ENCODE measurements at regions not wholly inside any gene's neighbourhood (a gene's known extent, or its start where the extent isn't known, plus 50 kb on each side); places are given as distances from the start of the nearest gene placed in this dataset.
"Not testable (repeated sequence)": the region's sequence is repeated elsewhere in the genome, so short reads cannot be mapped to it uniquely, and the experiment has no call there.

DNA sequence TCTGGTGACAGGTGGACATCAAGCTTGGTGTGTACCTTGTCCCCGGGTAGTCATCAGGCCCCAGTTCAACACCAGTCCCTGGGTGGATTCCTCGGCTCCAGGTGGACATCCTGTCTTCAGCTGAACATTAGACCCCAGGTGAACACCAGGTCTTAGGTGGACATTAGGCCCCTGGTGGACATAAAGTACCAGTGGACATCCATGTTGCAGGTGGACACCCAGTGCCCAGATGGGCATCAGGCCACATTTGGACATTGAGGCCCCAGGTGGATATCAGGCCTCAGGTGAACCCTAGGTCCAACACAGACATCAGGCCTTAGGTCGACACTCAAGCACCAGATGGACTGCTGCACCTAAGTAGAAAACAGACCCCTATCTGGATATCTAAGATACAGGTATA is 195.6 kb downstream of the POTEG start:
- not testable (repeated sequence) for DNase-seq (ENCODE audit: low spot score); ATAC-seq

DNA sequence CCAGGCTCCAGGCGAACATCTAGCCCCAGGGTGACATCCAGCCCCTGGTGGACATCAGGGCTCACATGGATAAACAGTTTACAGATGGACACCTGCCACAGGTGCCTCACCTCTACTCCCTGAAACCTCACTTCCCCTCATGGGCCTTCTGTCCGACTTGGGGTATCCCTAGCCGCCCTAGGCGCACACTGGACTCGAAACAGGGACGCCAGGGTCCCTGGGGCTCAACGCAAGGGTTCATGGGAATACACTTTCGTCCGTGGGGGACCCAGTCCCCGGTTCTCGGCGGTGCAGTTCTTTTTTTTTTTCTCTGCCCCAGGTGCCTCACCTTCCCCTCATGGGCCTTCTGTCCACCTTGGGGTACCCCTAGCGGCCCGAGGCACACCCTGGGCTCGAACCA is 194.2 kb downstream of the POTEG start:
- ATAC-seq; DNase-seq (ENCODE audit: low spot score): not testable (repeated sequence)

DNA sequence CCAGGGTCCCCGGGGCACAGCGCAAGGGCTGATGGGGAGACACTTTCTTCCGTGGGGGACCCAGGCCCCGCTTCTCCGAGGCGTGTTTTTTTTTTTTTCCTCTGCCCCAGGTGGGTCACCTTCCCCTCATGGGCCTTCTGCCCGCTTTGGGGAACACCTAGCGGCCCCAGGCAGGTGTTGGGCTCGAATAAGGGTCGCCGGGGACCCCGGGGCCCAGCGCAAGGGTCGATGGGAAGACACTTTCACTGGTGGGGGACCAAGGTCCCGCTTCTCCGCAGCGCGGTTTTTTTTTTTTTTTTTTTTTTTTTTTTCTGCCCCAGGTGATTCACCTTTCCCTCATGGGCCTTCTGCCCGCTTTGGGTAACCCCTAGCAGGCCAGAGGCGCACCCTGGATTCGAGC is 193.8 kb downstream of the POTEG start:
- not testable (repeated sequence) for DNase-seq (ENCODE audit: low spot score); ATAC-seq

DNA sequence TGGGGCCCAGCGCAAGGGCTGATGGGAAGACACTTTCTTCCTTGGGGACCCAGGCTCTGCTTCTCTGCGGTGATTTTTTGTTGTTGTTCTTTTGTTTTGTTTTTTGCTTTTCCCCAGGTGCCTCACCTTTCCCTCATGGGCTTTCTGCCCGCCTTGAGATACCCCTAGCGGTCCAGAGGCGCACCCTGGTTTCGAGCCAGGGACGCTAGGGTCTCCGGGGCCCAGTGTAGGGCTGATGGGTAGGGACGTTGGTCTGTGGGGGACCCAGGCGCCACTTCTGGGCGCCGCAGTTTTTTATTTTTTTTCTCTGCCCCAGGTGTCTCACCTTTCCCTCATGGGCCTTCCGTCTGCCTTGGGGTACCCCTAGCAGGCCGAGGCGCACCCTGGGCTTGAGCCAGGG is 192.7 kb downstream of the POTEG start:
- not testable (repeated sequence) for ATAC-seq; DNase-seq (ENCODE audit: low spot score)

DNA sequence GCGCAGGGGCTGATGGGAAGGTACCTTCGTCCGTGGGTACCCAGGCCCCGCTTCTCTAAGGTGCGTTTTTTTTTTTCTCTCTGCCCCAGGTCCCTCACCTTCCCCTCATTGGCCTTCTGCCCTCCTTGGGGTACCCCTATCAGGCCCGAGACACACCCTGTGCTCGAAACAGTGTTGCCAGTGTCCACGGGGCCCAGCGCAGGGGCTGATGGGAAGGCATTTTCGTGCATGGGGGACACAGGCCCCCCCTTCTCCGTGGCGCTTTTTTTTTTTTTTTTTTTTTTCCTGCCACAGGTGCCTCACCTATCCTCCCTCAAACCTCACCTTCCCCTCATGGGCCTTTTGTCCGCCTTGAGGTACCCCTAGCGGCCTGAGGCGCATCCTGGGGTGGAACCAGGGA is 191.6 kb downstream of the POTEG start:
- not testable (repeated sequence) for DNase-seq (ENCODE audit: low spot score); ATAC-seq

DNA sequence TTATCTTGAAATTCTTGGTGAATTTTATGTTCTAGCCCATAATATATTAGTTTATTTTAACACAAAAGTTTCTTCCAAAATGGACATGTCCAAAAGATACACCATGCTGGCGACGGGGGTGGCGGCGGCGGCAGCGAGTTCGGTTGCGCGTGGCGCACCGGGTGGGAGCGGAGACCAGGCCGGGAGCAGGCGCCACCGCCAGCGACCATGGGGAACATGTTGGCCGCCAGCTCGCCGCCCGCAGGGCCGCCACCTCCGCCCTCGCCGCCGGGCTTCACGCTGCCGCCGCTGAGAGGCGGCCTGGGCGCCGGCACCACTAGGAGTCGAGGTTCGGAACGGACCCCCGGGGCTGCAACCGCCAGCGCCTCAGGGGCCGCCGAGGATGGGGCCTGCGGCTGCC is 167.2 kb downstream of the POTEG start:
- DNase-seq (ENCODE audit: low spot score); ATAC-seq: not testable (repeated sequence)

DNA sequence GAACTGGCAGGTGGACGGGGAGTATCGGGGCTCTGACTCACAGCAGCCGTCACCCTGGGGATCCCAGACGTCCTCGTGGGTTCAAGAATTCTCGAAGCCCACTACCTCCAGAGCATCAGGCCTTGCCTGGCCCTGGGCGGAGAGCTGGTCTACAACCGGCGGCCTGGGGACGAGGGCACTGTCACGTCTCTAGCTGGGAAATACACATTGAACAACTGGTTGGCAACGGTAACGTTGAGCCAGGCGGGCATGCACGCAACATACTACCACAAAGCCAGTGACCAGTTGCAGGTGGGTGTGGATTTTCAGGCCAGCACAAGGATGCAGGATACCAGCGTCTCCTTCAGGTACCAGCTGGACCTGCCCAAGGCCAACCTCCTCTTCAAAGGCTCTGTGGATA is 166.5 kb downstream of the POTEG start:
- not testable (repeated sequence) for ATAC-seq
- peak; percentile 49 for DNase-seq (ENCODE audit: low spot score)

DNA sequence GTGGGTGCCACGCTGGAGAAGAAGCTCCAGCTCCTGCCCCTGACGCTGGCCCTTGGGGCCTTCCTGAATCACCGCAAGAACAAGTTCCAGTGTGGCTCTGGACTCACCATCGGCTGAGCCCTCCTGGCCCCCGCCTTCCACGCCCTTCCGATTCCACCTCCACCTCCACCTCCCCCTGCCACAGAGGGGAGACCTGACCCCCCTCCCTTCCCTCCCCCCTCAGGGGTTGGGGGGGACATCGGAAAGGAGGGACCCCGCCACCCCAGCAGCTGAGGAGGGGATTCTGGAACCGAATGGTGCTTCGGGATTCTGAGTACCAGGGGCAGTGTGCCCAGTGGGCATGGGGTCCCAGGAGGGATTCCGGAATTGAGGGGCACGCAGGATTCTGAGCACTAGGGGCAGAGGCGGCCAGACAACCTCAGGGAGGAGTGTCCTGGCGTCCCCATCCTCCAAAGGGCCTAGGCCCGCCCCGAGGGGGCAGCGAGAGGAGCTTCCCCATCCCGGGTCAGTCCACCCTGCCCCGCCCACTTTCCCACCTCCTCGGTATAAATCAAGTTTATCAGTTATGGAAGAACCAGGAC is 166.0 kb downstream of the POTEG start:
- ATAC-seq; DNase-seq (ENCODE audit: low spot score): not testable (repeated sequence)

DNA sequence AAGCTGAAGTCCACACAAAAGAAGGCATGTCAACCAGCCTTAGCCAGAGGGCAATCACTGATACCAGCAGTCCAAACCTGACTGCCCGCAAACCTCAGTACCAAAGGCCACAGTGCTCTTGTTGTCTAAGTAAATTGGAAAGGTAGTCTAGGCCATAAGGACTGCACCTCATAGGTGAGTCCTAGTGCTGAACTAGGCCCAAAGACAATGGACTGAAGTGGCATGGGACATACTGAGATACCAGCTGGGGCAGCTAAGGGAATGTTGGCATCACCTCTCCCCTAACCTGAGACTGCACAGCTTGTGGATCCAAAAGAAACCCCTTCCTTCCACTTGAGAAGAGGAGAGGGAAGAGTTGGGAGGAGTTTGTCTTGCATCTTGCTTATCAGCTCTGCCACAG is 161.9 kb downstream of the POTEG start:
- ATAC-seq; DNase-seq (ENCODE audit: low spot score): not testable (repeated sequence)

DNA sequence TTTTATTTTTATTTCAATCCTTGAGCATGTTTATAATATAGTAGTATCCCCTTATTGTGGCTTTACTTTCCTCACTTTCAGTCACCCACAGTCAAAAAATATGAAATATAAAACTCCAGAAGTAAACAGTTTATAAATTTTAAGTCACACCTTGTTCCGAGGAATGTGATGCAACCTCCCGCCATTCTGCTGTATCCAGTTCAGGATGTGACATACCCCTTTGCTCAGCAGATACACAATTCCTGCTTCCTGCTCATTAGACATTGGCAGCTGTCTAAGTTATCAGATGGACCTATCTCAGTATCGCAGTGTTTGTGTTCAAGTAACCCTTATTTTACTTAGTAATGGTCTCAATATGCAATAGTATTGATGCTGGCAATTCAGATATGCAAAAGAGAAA is 144.5 kb downstream of the POTEG start:
- not testable (repeated sequence) for DNase-seq (ENCODE audit: low spot score); ATAC-seq

DNA sequence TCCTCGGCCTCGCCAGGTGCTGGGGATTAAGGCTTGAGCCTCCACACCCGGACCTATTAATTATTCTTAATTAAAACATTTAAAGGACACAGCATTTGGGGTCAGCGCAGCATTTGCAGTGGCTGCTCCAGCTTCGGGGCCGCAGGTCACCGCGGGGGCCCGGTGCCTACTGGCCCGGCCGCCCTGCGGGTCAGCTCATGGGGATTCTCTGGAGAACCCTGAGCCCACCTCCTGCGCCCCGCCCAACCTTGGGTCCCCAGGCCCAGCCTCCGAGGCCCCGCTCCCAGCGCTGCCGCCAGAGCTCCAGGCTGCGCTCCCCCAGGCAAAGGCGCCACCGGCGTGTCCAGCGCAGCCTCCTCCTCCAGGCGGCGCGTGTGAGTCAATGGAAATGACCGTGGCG is 133.9 kb downstream of the POTEG start:
- not testable (repeated sequence) for DNase-seq (ENCODE audit: low spot score); ATAC-seq

DNA sequence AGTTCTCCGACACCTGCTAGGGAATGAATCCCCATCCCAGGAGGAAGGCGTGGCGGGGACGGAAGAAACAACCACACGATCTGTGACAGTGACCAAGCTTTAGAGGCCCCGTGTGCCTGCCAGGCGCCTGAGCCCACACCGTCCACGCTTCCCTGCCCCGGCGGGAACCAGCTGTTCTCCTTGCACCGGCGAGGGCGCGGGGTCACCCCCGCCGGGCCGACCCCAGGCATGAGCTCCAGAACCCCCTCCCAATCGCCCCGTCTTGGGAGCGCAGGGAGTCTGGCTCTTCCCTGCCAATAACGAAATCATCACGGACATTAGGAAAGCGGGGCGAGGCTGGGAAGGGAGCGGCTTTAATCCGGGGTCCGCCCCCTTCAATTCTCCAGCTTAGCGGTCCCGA is 133.3 kb downstream of the POTEG start:
- ATAC-seq; DNase-seq (ENCODE audit: low spot score): not testable (repeated sequence)

DNA sequence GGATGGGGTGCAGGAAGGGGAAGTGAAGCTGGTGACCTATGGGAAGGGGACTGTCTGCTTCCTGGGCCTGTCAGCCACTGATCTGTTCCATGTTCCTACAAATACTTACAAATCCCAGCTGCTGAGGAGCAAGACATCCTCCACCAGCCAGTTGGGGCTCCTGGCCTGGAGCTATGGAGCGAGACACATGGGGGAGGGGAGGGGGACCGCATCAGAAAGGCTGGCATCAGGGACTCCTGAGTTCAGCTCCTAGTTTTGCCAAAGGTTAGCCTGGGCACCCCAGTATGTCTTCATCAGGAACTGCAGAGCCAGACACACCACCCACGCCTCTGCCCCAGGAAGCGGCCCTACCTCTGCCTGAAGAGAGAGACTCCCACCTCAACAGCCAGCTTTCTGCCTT is 130.3 kb downstream of the POTEG start:
- not testable (repeated sequence) for ATAC-seq; DNase-seq (ENCODE audit: low spot score)

DNA sequence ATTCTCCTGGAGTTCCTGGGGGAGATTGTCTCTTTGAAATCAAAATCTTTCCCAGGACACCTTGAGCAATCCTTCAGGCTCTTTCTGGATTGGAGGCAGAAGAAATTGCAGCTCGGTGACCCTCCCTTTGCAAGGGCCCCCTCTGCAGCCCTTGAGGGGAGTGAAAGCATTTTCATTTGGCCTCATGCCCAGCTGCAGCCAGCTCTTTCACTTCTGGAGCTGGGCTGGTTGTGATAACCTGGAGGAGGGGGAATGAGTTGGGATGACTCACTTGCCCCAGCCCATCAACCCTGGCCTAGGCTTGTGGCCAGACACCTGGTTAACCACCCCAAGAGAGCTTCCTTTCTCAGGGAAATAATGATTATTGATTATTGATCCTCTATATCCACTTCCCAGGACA is 129.7 kb downstream of the POTEG start:
- ATAC-seq; DNase-seq (ENCODE audit: low spot score): not testable (repeated sequence)

DNA sequence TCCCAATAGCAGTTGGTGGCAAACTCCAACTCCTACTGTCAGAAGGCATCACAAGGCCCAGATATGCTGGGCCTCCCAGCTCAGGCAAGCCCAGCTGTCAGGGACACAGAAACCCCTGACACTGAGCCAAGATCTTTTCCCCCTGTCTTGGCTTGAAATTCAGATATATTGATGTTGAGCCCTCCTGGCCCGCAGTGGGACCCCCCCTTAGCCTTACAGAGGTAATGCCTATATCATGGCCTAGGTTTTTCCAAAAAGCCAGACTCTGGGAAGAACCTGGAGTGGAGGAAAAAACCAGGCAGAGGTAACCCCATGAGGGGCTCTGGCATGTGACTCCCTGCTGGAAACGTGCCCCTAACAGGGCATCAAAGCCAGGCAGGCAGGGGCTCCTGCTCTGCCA is 129.2 kb downstream of the POTEG start:
- not testable (repeated sequence) for ATAC-seq

DNA sequence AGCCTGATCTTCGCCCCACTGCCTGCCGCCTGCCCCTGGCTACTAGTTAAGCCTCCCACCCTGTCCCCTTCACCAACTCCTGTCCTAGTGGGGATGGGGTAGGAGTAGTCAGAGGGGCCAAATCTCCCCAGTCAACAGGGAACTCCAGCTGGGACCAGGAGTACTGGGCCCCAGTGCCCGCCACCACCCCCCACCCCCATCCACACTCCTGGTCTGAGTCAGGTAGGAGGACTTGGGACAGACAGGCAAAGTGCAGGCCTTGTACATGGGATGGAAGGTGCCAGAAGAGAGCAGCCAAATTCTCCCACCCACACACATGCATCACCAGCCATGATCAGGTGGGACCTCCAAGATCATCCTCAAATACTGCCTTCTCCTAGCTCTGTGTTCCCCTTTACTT is 128.4 kb downstream of the POTEG start:
- ATAC-seq; DNase-seq (ENCODE audit: low spot score): not testable (repeated sequence)

More for the DNA sequence above, 129.2 kb downstream of the POTEG start:
- DNase-seq (ENCODE audit: low spot score), result not testable (repeated sequence)

DNA sequence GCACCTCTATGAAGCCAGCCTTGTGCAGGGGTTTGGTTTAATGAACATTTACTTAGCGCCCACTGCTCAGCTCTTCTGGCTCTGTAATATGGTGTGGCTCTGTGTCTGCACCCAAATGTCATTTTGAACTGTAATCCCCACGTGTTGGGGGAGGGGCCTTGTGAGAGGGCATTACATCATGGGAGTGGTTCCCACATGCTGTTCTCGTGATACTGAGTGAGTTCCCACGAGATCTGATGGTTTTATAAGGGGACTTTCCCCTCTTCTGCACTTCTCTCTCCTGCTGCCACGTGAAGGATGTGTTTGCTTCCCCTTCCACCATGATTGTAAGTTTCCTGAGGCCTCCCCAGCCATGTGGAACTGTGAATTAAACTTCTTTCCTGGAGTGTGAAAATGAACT is 127.7 kb downstream of the POTEG start:
- DNase-seq (ENCODE audit: low spot score); ATAC-seq: not testable (repeated sequence)

DNA sequence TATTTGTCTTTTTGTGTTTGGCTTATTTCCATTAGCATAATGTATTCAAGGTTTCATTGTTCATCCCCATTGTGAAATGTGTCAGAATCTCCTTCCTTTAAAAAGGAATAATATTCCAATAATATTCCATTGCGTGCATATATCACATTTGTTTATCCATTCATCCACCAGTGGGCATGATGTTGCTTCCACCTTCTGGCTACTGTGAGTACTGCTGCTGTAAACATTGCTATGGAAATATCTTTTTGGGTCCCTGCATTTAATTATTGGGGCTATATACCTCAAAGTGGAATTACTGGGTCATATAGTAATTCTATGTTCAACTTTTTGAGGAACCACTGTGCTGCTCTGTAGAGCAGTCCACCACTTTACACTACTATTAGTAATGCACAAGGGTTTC is 123.1 kb downstream of the POTEG start:
- DNase-seq (ENCODE audit: low spot score), result not testable (repeated sequence)
- ATAC-seq, result peak; percentile 80

DNA sequence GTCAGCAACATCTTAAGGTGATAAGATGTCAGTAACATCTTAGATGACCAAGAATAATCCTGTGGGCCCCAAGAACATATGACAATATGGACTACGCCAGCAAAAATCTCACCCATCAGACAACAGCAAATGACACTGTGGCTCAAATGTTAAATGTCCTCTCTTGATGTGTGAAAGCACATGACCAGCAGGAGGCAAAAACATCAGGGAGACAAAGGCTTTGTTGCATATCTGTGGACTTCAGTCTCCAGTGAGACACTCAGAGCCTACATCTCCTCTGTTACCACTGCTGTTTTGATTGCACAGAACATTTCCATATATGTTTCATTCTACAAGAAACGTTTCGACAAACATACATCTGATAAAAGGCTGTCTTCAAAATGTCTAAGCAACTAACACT is 103.5 kb downstream of the POTEG start:
- not testable (repeated sequence) for ATAC-seq; DNase-seq (ENCODE audit: low spot score)

DNA sequence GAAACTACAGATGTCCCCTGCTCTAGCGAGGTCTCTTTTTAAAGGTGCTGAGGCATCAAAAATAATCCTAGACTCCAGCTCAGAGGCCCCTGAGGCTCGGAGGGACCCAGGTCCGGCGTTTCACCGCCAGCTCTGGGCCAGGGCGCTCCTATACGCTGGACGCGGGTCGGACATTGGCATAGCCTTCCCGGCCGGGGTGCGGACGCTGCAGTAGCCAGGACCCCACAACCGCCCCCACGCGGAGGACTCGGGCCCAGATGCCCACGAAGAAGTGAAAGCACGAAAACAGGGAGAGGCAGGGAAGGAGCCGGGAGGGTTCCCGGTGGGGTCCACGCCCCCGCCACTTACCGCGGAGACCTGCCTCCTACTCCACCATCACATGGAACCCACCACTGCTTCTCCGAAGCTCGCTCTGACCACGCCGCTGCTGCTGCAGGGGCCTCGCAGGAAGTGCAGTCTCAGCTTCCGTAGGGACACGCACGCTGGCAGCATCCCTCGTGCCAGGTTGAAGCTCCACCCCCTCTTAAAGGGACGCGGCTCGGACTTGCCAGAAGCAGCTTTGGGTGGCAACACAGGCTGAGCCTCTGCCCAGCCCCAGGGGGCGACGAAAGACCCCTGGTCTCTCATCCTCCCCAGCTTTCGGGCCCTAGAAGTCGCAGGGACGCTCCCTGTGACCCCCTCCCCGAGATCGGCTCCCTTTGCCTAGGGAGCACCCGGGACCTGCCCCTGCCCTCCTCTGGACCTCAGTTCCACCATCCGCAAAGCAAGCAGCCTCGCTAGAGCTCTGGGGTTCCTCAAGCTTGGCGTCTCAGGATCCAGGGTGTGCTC is 96.7 kb downstream of the POTEG start:
- ATAC-seq, result peak; percentile 68
- DNase-seq (ENCODE audit: low spot score), result not testable (repeated sequence)

DNA sequence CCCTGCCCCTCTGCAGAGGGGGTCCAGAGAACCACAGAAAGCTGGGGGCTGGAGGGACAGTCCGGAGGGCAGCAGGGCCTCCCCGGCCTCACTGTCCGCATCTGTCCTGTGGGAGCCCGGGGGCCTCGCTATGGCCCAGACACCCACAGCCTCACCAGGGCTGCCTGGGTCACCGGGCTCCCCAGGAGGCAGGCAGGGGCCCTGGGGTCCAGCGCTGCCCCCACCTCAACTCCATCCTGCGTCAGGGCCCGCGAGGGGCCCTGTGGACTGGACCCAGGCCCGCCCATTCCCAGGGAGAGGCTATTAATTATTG is 96.1 kb downstream of the POTEG start:
- DNase-seq (ENCODE audit: low spot score); ATAC-seq: not testable (repeated sequence)

DNA sequence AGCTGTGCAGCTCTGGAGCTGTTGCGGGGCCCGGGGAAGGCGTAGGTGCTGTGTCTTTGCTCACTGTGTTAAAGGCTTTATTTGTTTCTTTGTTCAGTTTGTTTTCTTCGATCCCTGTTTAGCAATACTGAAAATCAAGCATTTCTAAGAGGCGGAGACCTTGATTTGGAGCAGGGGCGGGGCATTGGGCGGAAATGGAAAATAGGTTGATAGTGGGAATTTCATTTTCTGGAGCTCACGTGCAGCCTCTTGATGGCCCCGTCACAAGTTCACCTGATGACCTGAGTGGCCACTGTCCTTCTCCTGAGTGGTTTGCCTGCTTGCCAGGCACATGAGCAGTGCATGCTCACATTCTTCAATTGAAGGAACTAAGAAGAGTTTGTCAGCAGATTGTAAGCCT is 93.2 kb downstream of the POTEG start:
- not testable (repeated sequence) for ATAC-seq; DNase-seq (ENCODE audit: low spot score)
